BLaER1 (cell line): ENCODE measurements at regions not wholly inside any gene's neighbourhood (a gene's known extent, or its start where the extent isn't known, plus 50 kb on each side); places are given as distances from the start of the nearest gene placed in this dataset.
"Not testable (repeated sequence)": the region's sequence is repeated elsewhere in the genome, so short reads cannot be mapped to it uniquely, and the experiment has no call there.

ENCODE experiments used
- H3K27ac ChIP-seq: shearing (Covaris generic); formaldehyde crosslinking; 2 replicates; pipeline ENCODE4 v1.8.1; 2022
- H3K27me3 ChIP-seq: shearing (Covaris generic); formaldehyde crosslinking; 2 replicates; pipeline ENCODE4 v1.8.1; 2022
- H3K36me3 ChIP-seq: shearing (Covaris generic); formaldehyde crosslinking; 2 replicates; pipeline ENCODE4 v1.8.1; 2022
- H3K4me1 ChIP-seq: shearing (Covaris generic); formaldehyde crosslinking; 2 replicates; pipeline ENCODE4 v1.8.1; 2022
- H3K4me2 ChIP-seq: shearing (Covaris generic); formaldehyde crosslinking; 2 replicates; pipeline ENCODE4 v1.8.1; 2022
- H3K4me3 ChIP-seq: shearing (Covaris generic); formaldehyde crosslinking; 2 replicates; pipeline ENCODE4 v1.8.1; 2022
- H3K9ac ChIP-seq: shearing (Covaris generic); formaldehyde crosslinking; 2 replicates; pipeline ENCODE4 v1.8.1; 2022
- H3K9me3 ChIP-seq: shearing (Covaris generic); formaldehyde crosslinking; 2 replicates; pipeline ENCODE4 v1.8.1; 2022
- H4K20me1 ChIP-seq: shearing (Covaris generic); formaldehyde crosslinking; 2 replicates; pipeline ENCODE4 v1.8.1; 2022
- Cebpa-rat ChIP-seq: shearing (Covaris generic); IDR thresholded peaks from 2 replicates; pipeline ENCODE4 v1.8.1; 2022

DNA sequence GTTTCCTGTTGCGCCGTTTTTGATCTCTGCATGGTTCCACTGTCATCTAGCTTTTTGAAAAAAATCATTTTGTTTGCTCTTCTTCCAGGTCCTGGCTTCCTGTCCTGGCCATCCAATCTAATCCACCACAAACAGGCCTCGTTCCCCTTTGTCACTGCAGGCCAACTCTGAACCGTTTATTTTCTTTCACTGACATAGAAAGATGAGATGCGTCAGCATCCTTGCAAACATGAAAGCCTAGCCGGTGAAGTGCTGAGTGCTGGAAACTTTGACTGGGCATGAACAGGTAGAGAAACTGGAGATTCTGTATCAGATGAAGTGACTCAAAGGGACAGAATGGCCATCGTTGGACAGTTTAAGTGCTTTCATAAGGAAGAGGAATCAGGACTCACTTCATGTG is 1247.8 kb downstream of the TYW1 start:
- Histone ChIP-seq H3K36me3 (no peaks in the 10 kb centered on the region), H3K9ac (no peak overlapping the region), H3K9me3 (peaks cover 22% of the 10 kb centered on the region), H3K4me1 (no peaks in the 10 kb centered on the region), H3K4me2 (no peak overlapping the region), H3K27ac (no peak overlapping the region), H3K27me3 (no peaks in the 10 kb centered on the region), H4K20me1 (no peaks in the 10 kb centered on the region), H3K4me3 (no peak overlapping the region)
- TF ChIP-seq Cebpa-rat: no peak

DNA sequence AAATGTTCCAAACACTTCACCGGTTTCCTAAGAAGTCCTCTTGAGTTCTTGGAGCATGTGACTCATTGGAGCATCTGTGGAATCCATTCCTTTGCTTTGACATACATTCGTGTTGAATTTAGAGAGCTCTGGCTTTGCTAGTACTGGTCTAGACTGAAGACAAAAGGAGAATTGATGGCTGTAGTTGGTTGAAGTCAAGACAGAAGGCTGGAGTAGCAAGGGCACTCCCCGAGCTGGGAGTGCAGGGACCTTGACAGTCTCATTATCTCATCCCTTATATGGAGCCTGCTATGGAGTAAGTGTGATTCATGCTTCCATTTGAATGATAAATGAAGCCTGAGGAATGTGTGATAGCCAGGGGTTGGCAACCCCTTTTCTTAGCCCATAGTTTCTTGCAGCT is 1249.1 kb downstream of the TYW1 start:
- H3K9me3 ChIP-seq: peaks cover 14% of the 10 kb centered on the region
- H4K20me1 ChIP-seq: no peaks in the 10 kb centered on the region
- H3K4me1 ChIP-seq: no peaks in the 10 kb centered on the region
- H3K4me2 ChIP-seq: no peak overlapping the region
- H3K36me3 ChIP-seq: no peaks in the 10 kb centered on the region
- TF ChIP-seq Cebpa-rat: no peak
- H3K27me3 ChIP-seq: no peaks in the 10 kb centered on the region
- no peak overlapping the region for H3K27ac ChIP-seq
- no peak overlapping the region for H3K9ac ChIP-seq
- no peak overlapping the region for H3K4me3 ChIP-seq

- peaks cover 9% of the 10 kb centered on the region for H3K9me3 ChIP-seq
These were observed 1249.6 kb downstream of the TYW1 start for GRCh38 chr7:68246189-68246633.

GRCh38 chr7:68247126-68247525 is 1250.5 kb downstream of the TYW1 start:
- Histone ChIP-seq H3K36me3 (no peaks in the 10 kb centered on the region), H4K20me1 (no peaks in the 10 kb centered on the region), H3K27me3 (no peaks in the 10 kb centered on the region), H3K4me1 (no peaks in the 10 kb centered on the region), H3K9me3 (peaks cover 6% of the 10 kb centered on the region; the same call in 1 of the 2 replicates), H3K4me2 (no peak overlapping the region), H3K9ac (no peak overlapping the region), H3K27ac (no peak overlapping the region), H3K4me3 (no peak overlapping the region)
- TF ChIP-seq Cebpa-rat: no peak

More at GRCh38 chr7:68246189-68246633, 1249.6 kb downstream of the TYW1 start:
- no peaks in the 10 kb centered on the region for H3K36me3 ChIP-seq
- no peak for TF ChIP-seq Cebpa-rat
- no peaks in the 10 kb centered on the region for H4K20me1 ChIP-seq
- no peaks in the 10 kb centered on the region for H3K4me1 ChIP-seq
- no peak overlapping the region for H3K27ac ChIP-seq
- H3K4me3 ChIP-seq: no peak overlapping the region
- no peaks in the 10 kb centered on the region for H3K27me3 ChIP-seq
- H3K4me2 ChIP-seq: no peak overlapping the region
- no peak overlapping the region for H3K9ac ChIP-seq

- no peaks in the 10 kb centered on the region for H4K20me1 ChIP-seq
- H3K27ac ChIP-seq: no peak overlapping the region
- no peak for TF ChIP-seq Cebpa-rat
- H3K4me1 ChIP-seq: no peaks in the 10 kb centered on the region
- H3K4me3 ChIP-seq: no peak overlapping the region
- no peaks in the 10 kb centered on the region for H3K27me3 ChIP-seq
- H3K36me3 ChIP-seq: no peaks in the 10 kb centered on the region
- H3K9me3 ChIP-seq: peaks cover 6% of the 10 kb centered on the region; the same call in 1 of the 2 replicates
- H3K4me2 ChIP-seq: no peak overlapping the region
- H3K9ac ChIP-seq: no peak overlapping the region
These were observed 1250.9 kb downstream of the TYW1 start for GRCh38 chr7:68247571-68247970.

DNA sequence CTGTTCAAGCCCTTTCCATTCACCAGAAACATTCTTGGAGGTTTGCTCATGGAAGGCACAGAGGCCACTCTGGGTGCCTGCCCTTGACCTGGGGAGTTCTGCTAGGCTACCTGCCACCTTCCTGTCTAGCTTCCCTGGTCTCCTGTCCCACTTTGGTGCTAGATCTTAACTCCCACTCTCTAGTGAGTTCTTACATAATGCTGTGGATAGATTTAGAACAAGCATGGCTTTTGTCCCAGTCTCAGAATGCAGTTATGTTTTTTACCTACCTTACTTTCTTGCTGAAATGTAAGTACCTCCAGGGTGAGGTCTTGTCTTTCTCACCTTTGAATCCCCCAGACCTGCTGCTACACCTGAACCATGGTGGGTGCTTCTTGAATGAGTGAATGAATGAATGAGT is 1252.3 kb downstream of the TYW1 start:
- Histone ChIP-seq H3K27ac (no peak overlapping the region), H3K9me3 (peaks cover 6% of the 10 kb centered on the region; the same call in 1 of the 2 replicates), H3K4me3 (no peak overlapping the region), H3K27me3 (no peaks in the 10 kb centered on the region), H3K4me1 (no peaks in the 10 kb centered on the region), H3K9ac (no peak overlapping the region), H4K20me1 (no peaks in the 10 kb centered on the region), H3K36me3 (no peaks in the 10 kb centered on the region), H3K4me2 (no peak overlapping the region)
- no peak for TF ChIP-seq Cebpa-rat

GRCh38 chr7:68249611-68250010 is 1253.0 kb downstream of the TYW1 start:
- no peak overlapping the region for H3K27ac ChIP-seq
- H3K4me3 ChIP-seq: no peak overlapping the region
- no peak for TF ChIP-seq Cebpa-rat
- no peaks in the 10 kb centered on the region for H3K36me3 ChIP-seq
- no peaks in the 10 kb centered on the region for H3K4me1 ChIP-seq
- H4K20me1 ChIP-seq: no peaks in the 10 kb centered on the region
- no peak overlapping the region for H3K9ac ChIP-seq
- peaks cover 6% of the 10 kb centered on the region; the same call in 1 of the 2 replicates for H3K9me3 ChIP-seq
- H3K4me2 ChIP-seq: no peak overlapping the region
- H3K27me3 ChIP-seq: no peaks in the 10 kb centered on the region

GRCh38 chr7:68250143-68250542 is 1253.5 kb downstream of the TYW1 start:
- no peak overlapping the region for H3K27ac ChIP-seq
- H3K9me3 ChIP-seq: peaks cover 6% of the 10 kb centered on the region; the same call in 1 of the 2 replicates
- H4K20me1 ChIP-seq: no peaks in the 10 kb centered on the region
- no peak overlapping the region for H3K4me2 ChIP-seq
- no peak overlapping the region for H3K4me3 ChIP-seq
- TF ChIP-seq Cebpa-rat: no peak
- H3K9ac ChIP-seq: no peak overlapping the region
- no peaks in the 10 kb centered on the region for H3K27me3 ChIP-seq
- no peaks in the 10 kb centered on the region for H3K36me3 ChIP-seq
- no peaks in the 10 kb centered on the region for H3K4me1 ChIP-seq

DNA sequence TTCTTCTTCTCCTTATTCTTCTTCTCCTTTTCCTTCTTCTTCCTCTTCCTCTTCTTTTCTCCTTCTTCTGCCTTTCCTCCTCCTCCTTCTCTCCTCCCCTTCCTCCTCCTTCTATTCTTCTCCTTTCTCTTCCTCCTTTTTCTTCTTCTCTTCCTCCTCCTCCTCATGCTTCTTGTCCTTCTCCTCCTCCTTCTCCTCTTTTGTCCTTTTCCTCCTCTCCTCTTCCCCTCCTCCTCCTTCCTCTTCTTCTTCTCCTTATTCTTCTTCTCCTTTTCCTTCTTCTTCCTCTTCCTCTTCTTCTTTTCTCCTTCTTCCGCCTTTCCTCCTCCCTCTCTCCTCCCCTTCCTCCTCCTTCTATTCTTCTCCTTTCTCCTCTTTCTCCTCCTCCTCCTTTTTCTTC is 1258.2 kb downstream of the TYW1 start:
- H3K36me3 ChIP-seq, H3K4me3 ChIP-seq, H3K9ac ChIP-seq, H3K27ac ChIP-seq, H3K9me3 ChIP-seq, H4K20me1 ChIP-seq, H3K27me3 ChIP-seq, H3K4me2 ChIP-seq: not testable (repeated sequence)
- peaks cover 16% of the 10 kb centered on the region for H3K4me1 ChIP-seq

- H3K36me3 ChIP-seq: no peaks in the 10 kb centered on the region
- H3K9me3 ChIP-seq: peaks cover 6% of the 10 kb centered on the region
- no peaks in the 10 kb centered on the region for H3K27me3 ChIP-seq
- peaks cover 16% of the 10 kb centered on the region for H3K4me1 ChIP-seq
- TF ChIP-seq Cebpa-rat: no peak
- H3K4me3 ChIP-seq: no peak overlapping the region
- no peak overlapping the region for H3K9ac ChIP-seq
- H4K20me1 ChIP-seq: no peaks in the 10 kb centered on the region
- no peak overlapping the region for H3K4me2 ChIP-seq
- no peak overlapping the region for H3K27ac ChIP-seq
These were observed 1259.7 kb downstream of the TYW1 start for GRCh38 chr7:68256295-68256694.

GRCh38 chr7:68258609-68259008 is 1262.0 kb downstream of the TYW1 start:
- no peak for TF ChIP-seq Cebpa-rat
- H3K4me2 ChIP-seq: peak overlapping the region; percentile 47

More at GRCh38 chr7:68258609-68259008, 1262.0 kb downstream of the TYW1 start:
- Histone ChIP-seq H4K20me1 (no peaks in the 10 kb centered on the region), H3K27me3 (no peaks in the 10 kb centered on the region), H3K4me1 (peaks cover 16% of the 10 kb centered on the region), H3K27ac (no peak overlapping the region), H3K4me3 (no peak overlapping the region), H3K9ac (no peak overlapping the region), H3K9me3 (no peaks in the 10 kb centered on the region; the same call in 1 of the 2 replicates), H3K36me3 (no peaks in the 10 kb centered on the region)
